ENCODE measurements at regions not wholly inside any gene's neighbourhood (a gene's known extent, or its start where the extent isn't known, plus 50 kb on each side); places are given as distances from the start of the nearest gene placed in this dataset.

DNA sequence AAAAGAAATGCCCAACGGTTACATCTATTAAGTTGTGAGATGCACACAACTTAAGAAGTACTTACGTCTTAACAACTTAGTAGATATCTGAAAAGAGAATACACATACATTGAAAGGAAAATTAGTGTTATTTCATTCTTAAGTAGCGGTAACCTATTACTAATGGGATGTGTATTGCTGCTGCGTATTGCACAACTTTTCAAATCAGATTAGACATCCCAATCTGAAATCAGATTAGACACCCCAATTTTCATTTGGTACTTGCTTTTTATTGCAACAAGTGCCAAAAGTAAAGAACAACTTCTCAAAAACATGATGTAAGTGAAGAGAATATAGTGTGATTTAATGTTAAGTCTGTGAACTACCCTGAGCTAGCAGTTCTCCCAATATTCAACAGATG lies 155.5 kb downstream of the DSC3 start:
- TF ChIP-seq CTCF (conservative IDR thresholded peaks at IDR 0.05; ENCODE audit: low read depth, low read length) = no peak
- no peak for TF ChIP-seq EZH2 (IDR thresholded peaks at IDR 0.05; ENCODE audit: borderline replicate concordance, low read depth, low read length, poor library complexity, severe bottlenecking)

All from A673 (cell line).